GM18873 (cell line): ENCODE measurements at regions not wholly inside any gene's neighbourhood (a gene's known extent, or its start where the extent isn't known, plus 50 kb on each side); places are given as distances from the start of the nearest gene placed in this dataset.
A peak's percentile ranks its signal among the peaks of the same experiment; 100 is the strongest.

Source experiments
- ATAC-seq: cut with Tn5 transposase; IDR thresholded peaks from one replicate; pipeline ENCODE4 v1.9.1; 2021; ENCODE audit warnings: mild to moderate bottlenecking, moderate library complexity, moderate number of reproducible peaks; ENCODE audit not compliant: unreplicated experiment, low FRiP score

GRCh38 chr4:142960867-142961644, 115.0 kb upstream of the INPP4B start:
- no peak for ATAC-seq

- no peak for ATAC-seq
Measured at GRCh38 chr4:142961866-142962265, 115.8 kb upstream of the INPP4B start.

GRCh38 chr4:142974328-142974727, 128.2 kb upstream of the INPP4B start:
- no peak for ATAC-seq

- no peak for ATAC-seq
Measured at GRCh38 chr4:142975618-142976017, 129.5 kb upstream of the INPP4B start.

GRCh38 chr4:142976482-142976881, 130.4 kb upstream of the INPP4B start:
- no peak for ATAC-seq

GRCh38 chr4:142977182-142977581, 131.1 kb upstream of the INPP4B start:
- no peak for ATAC-seq

- ATAC-seq = no peak
Measured at GRCh38 chr4:142983065-142983464, 137.0 kb upstream of the INPP4B start.

- no peak for ATAC-seq
Measured at GRCh38 chr4:142983589-142983988, 137.5 kb upstream of the INPP4B start.

GRCh38 chr4:142984871-142985585, 138.9 kb upstream of the INPP4B start:
- ATAC-seq = no peak

GRCh38 chr4:143016171-143016570, 168.5 kb upstream of the USP38 start:
- no peak for ATAC-seq

GRCh38 chr4:143017210-143017609, 167.5 kb upstream of the USP38 start:
- ATAC-seq = no peak

GRCh38 chr4:143019351-143019750, 165.4 kb upstream of the USP38 start:
- no peak for ATAC-seq

- peak; percentile 82 for ATAC-seq
Measured at GRCh38 chr4:143021384-143021783, 163.3 kb upstream of the USP38 start.

- ATAC-seq = peak; percentile 37
Measured at GRCh38 chr4:143023239-143023918, 161.3 kb upstream of the USP38 start.

- peak; percentile 55 for ATAC-seq
Measured at GRCh38 chr4:143025081-143025704, 159.5 kb upstream of the USP38 start.

GRCh38 chr4:143026459-143027170, 158.1 kb upstream of the USP38 start:
- no peak for ATAC-seq

- ATAC-seq = no peak
Measured at GRCh38 chr4:143035661-143036060, 149.1 kb upstream of the USP38 start.

GRCh38 chr4:143036443-143036842, 148.3 kb upstream of the USP38 start:
- ATAC-seq = no peak

- no peak for ATAC-seq
Measured at GRCh38 chr4:143046454-143046853, 138.3 kb upstream of the USP38 start.

- no peak for ATAC-seq
Measured at GRCh38 chr4:143046906-143047305, 137.8 kb upstream of the USP38 start.
